Endothelial cell (in vitro differentiated cells): ENCODE measurements at regions not wholly inside any gene's neighbourhood (a gene's known extent, or its start where the extent isn't known, plus 50 kb on each side); places are given as distances from the start of the nearest gene placed in this dataset.

Source experiments
- DNase-seq: peaks from one replicate; pipeline ENCODE4 v3.0.0; 2021; ENCODE audit warnings: low spot score
- H3K27ac Mint-ChIP-seq: one replicate; pipeline ENCODE4 v1.8.0; 2021; ENCODE audit warnings: mixed read lengths, inconsistent platforms; ENCODE audit not compliant: unreplicated experiment
- H3K27me3 Mint-ChIP-seq: one replicate; pipeline ENCODE4 v1.8.0; 2021; ENCODE audit warnings: mild to moderate bottlenecking, moderate library complexity, mixed read lengths, inconsistent platforms; ENCODE audit not compliant: unreplicated experiment
- H3K36me3 Mint-ChIP-seq: one replicate; pipeline ENCODE4 v1.8.0; 2021; ENCODE audit warnings: mild to moderate bottlenecking, low read depth, mixed read lengths, inconsistent platforms; ENCODE audit not compliant: unreplicated experiment
- H3K4me1 Mint-ChIP-seq: one replicate; pipeline ENCODE4 v1.8.0; 2021; ENCODE audit warnings: mild to moderate bottlenecking, mixed read lengths, inconsistent platforms; ENCODE audit not compliant: unreplicated experiment
- H3K4me3 Mint-ChIP-seq: one replicate; pipeline ENCODE4 v1.8.0; 2021; ENCODE audit warnings: mild to moderate bottlenecking, mixed read lengths, inconsistent platforms; ENCODE audit not compliant: unreplicated experiment
- H3K9me3 Mint-ChIP-seq: one replicate; pipeline ENCODE4 v1.8.0; 2021; ENCODE audit warnings: mixed read lengths, inconsistent platforms; ENCODE audit not compliant: unreplicated experiment
- CTCF ChIP-seq: fragments of 200-600 bp; sonication (generic); IDR thresholded peaks from one replicate; pipeline ENCODE4 v1.5.0; 2021; ENCODE audit warnings: antibody characterized with exemption; ENCODE audit not compliant: unreplicated experiment

GRCh38 chr3:104523136-104523535 lies 843.6 kb upstream of the ALCAM start:
- no peak for DNase-seq
- Mint-ChIP-seq H3K4me3 (no peak overlapping the region), H3K9me3 (no peaks in the 10 kb centered on the region), H3K36me3 (peaks cover 4% of the 10 kb centered on the region), H3K27me3 (no peaks in the 10 kb centered on the region), H3K27ac (no peak overlapping the region), H3K4me1 (peaks cover 7% of the 10 kb centered on the region)
- no peak for TF ChIP-seq CTCF

- Mint-ChIP-seq H3K27me3 (no peaks in the 10 kb centered on the region), H3K4me3 (no peak overlapping the region), H3K4me1 (no peaks in the 10 kb centered on the region), H3K9me3 (no peaks in the 10 kb centered on the region), H3K27ac (no peak overlapping the region), H3K36me3 (peaks cover 3% of the 10 kb centered on the region)
- no peak for DNase-seq
- no peak for TF ChIP-seq CTCF
Measured at GRCh38 chr3:104526901-104527401, 839.8 kb upstream of the ALCAM start.

- peaks cover 3% of the 10 kb centered on the region for H3K36me3 Mint-ChIP-seq
- no peak for DNase-seq
- no peaks in the 10 kb centered on the region for H3K9me3 Mint-ChIP-seq
- no peak overlapping the region for H3K27ac Mint-ChIP-seq
- H3K4me3 Mint-ChIP-seq = no peak overlapping the region
- peaks cover 1% of the 10 kb centered on the region for H3K27me3 Mint-ChIP-seq
- H3K4me1 Mint-ChIP-seq = no peaks in the 10 kb centered on the region
- no peak for TF ChIP-seq CTCF
Measured at GRCh38 chr3:104530934-104531333, 835.8 kb upstream of the ALCAM start.

GRCh38 chr3:104536715-104537114 lies 830.0 kb upstream of the ALCAM start:
- DNase-seq = no peak
- Mint-ChIP-seq H3K4me1 (no peaks in the 10 kb centered on the region), H3K27ac (no peak overlapping the region), H3K9me3 (no peaks in the 10 kb centered on the region), H3K27me3 (peaks cover 1% of the 10 kb centered on the region), H3K4me3 (no peak overlapping the region), H3K36me3 (no peaks in the 10 kb centered on the region)
- TF ChIP-seq CTCF = no peak

- H3K4me1 Mint-ChIP-seq = no peaks in the 10 kb centered on the region
- no peaks in the 10 kb centered on the region for H3K9me3 Mint-ChIP-seq
- H3K4me3 Mint-ChIP-seq = no peak overlapping the region
- peaks cover 1% of the 10 kb centered on the region for H3K27me3 Mint-ChIP-seq
- H3K36me3 Mint-ChIP-seq = no peaks in the 10 kb centered on the region
- no peak overlapping the region for H3K27ac Mint-ChIP-seq
- no peak for TF ChIP-seq CTCF
- DNase-seq = no peak
Measured at GRCh38 chr3:104537323-104537722, 829.4 kb upstream of the ALCAM start.
